Liver (tissue), 8 donors: ENCODE measurements at regions not wholly inside any gene's neighbourhood (a gene's known extent, or its start where the extent isn't known, plus 50 kb on each side); places are given as distances from the start of the nearest gene placed in this dataset.

Experiments used
- DNase-seq: peaks from one replicate; pipeline ENCODE4 v3.0.0-alpha.2; 2017; ENCODE audit warnings: low spot score
- H3K27ac ChIP-seq, 2 donors: one replicate each; pipeline ENCODE4 v1.7.0; 2013; ENCODE audit warnings: inconsistent platforms in 2 of 2, low read length in 2 of 2, control low read depth in 1 of 2, low read depth in 1 of 2, mild to moderate bottlenecking in 1 of 2
- H3K27me3 ChIP-seq, 4 donors: one replicate each; pipeline versions ENCODE4 v1.6.1 to v1.7.0; 2013; ENCODE audit warnings: low read length in 3 of 4, inconsistent platforms in 1 of 4, mild to moderate bottlenecking in 1 of 4, moderate library complexity in 1 of 4; ENCODE audit not compliant: control insufficient read depth in 4 of 4, insufficient read depth in 4 of 4
- H3K36me3 ChIP-seq, 4 donors: one replicate each; pipeline versions ENCODE4 v1.6.1 to v1.7.0; 2013; ENCODE audit warnings: low read length in 3 of 4, mild to moderate bottlenecking in 3 of 4, low read depth in 1 of 4, moderate library complexity in 1 of 4; ENCODE audit not compliant: control insufficient read depth in 4 of 4, insufficient read depth in 3 of 4
- H3K4me1 ChIP-seq, 4 donors: one replicate each; pipeline versions ENCODE4 v1.6.1 to v1.7.0; 2013; ENCODE audit warnings: low read length in 3 of 4, mild to moderate bottlenecking in 3 of 4, moderate library complexity in 1 of 4; ENCODE audit not compliant: control insufficient read depth in 4 of 4, insufficient read depth in 4 of 4
- H3K4me3 ChIP-seq, 3 donors: one replicate each; pipeline versions ENCODE4 v1.6.1 to v1.7.0; 2013; ENCODE audit warnings: low read length in 3 of 3, control low read depth in 1 of 3, low read depth in 1 of 3, mild to moderate bottlenecking in 1 of 3
- H3K9ac ChIP-seq, 2 donors: one replicate each; pipeline ENCODE4 v1.7.0; 2013; ENCODE audit warnings: low read length in 2 of 2, mild to moderate bottlenecking in 2 of 2, moderate library complexity in 2 of 2, control low read depth in 1 of 2, low read depth in 1 of 2
- H3K9me3 ChIP-seq, 4 donors: one replicate each; pipeline versions ENCODE4 v1.6.1 to v1.7.0; 2013; ENCODE audit warnings: low read length in 3 of 4; ENCODE audit not compliant: control insufficient read depth in 4 of 4
- EGR1 ChIP-seq, 2 donors: IDR thresholded peaks; 2 replicates each; pipeline ENCODE4 v1.6.1; 2016 to 2018; ENCODE audit warnings: antibody characterized with exemption in 2 of 2, low read depth in 2 of 2
- FOXA1 ChIP-seq: IDR thresholded peaks from 2 replicates; pipeline ENCODE4 v1.6.1; 2016; ENCODE audit warnings: antibody characterized with exemption
- FOXA2 ChIP-seq: IDR thresholded peaks from 2 replicates; pipeline ENCODE4 v1.6.1; 2016; ENCODE audit warnings: antibody characterized with exemption
- GABPA ChIP-seq, 2 donors: IDR thresholded peaks in 1 of 2; conservative IDR thresholded peaks in 1 of 2; 2 replicates each; pipeline ENCODE4 v1.6.1; 2016; ENCODE audit warnings: antibody characterized with exemption in 2 of 2, mild to moderate bottlenecking in 1 of 2, moderate library complexity in 1 of 2
- HNF4A ChIP-seq, 2 donors: conservative IDR thresholded peaks; 2 replicates each; pipeline ENCODE4 v1.6.1; 2016; ENCODE audit warnings: antibody characterized with exemption in 2 of 2, mild to moderate bottlenecking in 2 of 2
- HNF4G ChIP-seq: IDR thresholded peaks from 2 replicates; pipeline ENCODE4 v1.6.1; 2016; ENCODE audit warnings: antibody characterized with exemption
- JUND ChIP-seq, 2 donors: IDR thresholded peaks; 2 replicates each; pipeline ENCODE4 v1.6.1; 2016; ENCODE audit warnings: antibody characterized with exemption in 2 of 2
- RAD21 ChIP-seq, 2 donors: IDR thresholded peaks; 2 replicates each; pipeline ENCODE4 v1.6.1; 2016; ENCODE audit warnings: antibody characterized with exemption in 2 of 2, mild to moderate bottlenecking in 2 of 2
- RXRA ChIP-seq, 2 donors: IDR thresholded peaks; 2 replicates each; pipeline ENCODE4 v1.6.1; 2017 to 2018; ENCODE audit warnings: antibody characterized with exemption in 2 of 2, mild to moderate bottlenecking in 1 of 2
- SP1 ChIP-seq: IDR thresholded peaks from 2 replicates; pipeline ENCODE4 v1.6.1; 2018; ENCODE audit warnings: antibody characterized with exemption, mild to moderate bottlenecking
- TAF1 ChIP-seq: conservative IDR thresholded peaks from 2 replicates; pipeline ENCODE4 v1.6.1; 2016; ENCODE audit warnings: antibody characterized with exemption, mild to moderate bottlenecking
- YY1 ChIP-seq: IDR thresholded peaks from 2 replicates; pipeline ENCODE4 v1.6.1; 2016; ENCODE audit warnings: antibody characterized with exemption, mild to moderate bottlenecking
- WGBS: extraction: QIAGEN DNeasy Blood & Tissue Kit; methylation state at CpG from one replicate; pipeline ENCODE4 v1.1.7; 2013; 5-methylcytosine and 5-hydroxymethylcytosine counted together
- TF ChIP-seq, protein P1 (sequence below): fragments of 150-350 bp; IDR thresholded peaks from 2 replicates; pipeline ENCODE4 v1.5.1; 2017; ENCODE audit warnings: improper control_type of control experiment, low read depth, low read length; ENCODE audit not compliant: missing input control
- TF ChIP-seq, protein P2 (sequence below): IDR thresholded peaks from 2 replicates; pipeline ENCODE4 v1.6.1; 2016; ENCODE audit warnings: antibody characterized with exemption
- TF ChIP-seq, protein P3 (sequence below): IDR thresholded peaks from 2 replicates; pipeline ENCODE4 v1.6.1; 2016; ENCODE audit warnings: antibody characterized with exemption, mild to moderate bottlenecking
- TF ChIP-seq, protein P4 (sequence below): IDR thresholded peaks from 2 replicates; pipeline ENCODE4 v1.6.1; 2016; ENCODE audit warnings: antibody characterized with exemption
- TF ChIP-seq, protein P5 (sequence below): IDR thresholded peaks from 2 replicates; pipeline ENCODE4 v1.6.1; 2016; ENCODE audit warnings: antibody characterized with exemption
- donor health status: healthy.
- donor health status: healthy.
- donor health status: healthy.
- donor health status: healthy.
- donor health status: healthy.

DNA sequence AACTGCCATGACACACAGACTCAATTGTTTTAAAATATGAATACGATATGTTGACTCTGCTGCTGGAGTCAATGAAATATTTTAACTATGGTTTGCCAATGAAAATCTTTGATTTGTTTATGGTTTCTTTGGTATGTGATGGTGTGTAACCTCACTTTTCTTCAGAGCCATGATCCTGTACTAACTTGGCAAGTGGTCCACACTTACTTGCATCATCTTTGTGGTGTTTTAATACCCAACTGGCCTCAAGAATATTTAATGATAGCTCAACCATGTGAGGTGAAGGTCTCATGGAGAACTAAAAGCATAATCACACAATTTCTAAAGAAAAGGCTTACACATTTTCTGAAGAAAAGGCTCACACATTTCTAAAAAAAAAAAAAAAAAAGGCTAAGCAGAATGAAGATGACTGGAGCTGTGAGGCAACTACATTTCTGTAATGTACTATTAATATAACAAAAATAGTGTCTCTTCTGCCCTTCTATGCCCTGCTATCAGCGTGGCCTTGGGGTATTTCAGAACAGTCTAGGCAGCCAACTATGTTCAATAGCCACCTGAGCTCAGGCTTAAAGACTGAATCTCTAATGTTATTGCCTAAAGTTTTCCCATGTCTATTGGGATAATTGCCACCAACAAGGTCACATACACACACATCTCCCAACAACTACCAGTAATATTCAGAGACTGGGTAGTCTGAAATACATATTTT, 395.0 kb downstream of the MLLT3 start (continued):
- TF ChIP-seq, protein P1, sequence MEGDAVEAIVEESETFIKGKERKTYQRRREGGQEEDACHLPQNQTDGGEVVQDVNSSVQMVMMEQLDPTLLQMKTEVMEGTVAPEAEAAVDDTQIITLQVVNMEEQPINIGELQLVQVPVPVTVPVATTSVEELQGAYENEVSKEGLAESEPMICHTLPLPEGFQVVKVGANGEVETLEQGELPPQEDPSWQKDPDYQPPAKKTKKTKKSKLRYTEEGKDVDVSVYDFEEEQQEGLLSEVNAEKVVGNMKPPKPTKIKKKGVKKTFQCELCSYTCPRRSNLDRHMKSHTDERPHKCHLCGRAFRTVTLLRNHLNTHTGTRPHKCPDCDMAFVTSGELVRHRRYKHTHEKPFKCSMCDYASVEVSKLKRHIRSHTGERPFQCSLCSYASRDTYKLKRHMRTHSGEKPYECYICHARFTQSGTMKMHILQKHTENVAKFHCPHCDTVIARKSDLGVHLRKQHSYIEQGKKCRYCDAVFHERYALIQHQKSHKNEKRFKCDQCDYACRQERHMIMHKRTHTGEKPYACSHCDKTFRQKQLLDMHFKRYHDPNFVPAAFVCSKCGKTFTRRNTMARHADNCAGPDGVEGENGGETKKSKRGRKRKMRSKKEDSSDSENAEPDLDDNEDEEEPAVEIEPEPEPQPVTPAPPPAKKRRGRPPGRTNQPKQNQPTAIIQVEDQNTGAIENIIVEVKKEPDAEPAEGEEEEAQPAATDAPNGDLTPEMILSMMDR, result no peak
- no peak for TF ChIP-seq HNF4A (conservative IDR thresholded peaks at IDR 0.05)

DNA sequence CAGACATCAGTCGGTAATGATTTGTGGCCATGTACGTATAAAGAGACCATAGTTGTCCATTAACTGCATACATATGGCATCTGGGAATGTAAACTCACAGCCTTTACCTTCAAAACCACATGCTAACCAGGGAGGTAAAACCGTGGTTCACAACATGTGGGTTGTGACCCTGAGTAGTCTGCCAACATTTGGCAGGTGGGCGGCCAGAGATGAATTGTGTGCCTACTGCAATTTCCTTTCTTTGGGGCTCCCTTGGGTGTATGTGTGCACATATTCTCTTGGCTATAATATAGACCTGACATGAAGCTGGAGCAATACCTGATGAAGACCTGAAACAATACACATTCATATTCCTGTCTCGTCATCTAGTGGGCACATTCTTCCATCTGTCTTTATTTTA, 396.0 kb downstream of the MLLT3 start:
- no peak overlapping the region for H3K4me3 ChIP-seq
- DNase-seq, result no peak
- H3K27ac ChIP-seq, result no peak overlapping the region
- WGBS, result 77% methylated on average over 5 of the region's 5 CpGs
- no peaks in the 10 kb centered on the region for H3K9me3 ChIP-seq
- TF ChIP-seq HNF4A (conservative IDR thresholded peaks at IDR 0.05) (no peak), YY1 (no peak), TAF1 (no peak), HNF4G (no peak), FOXA1 (no peak), FOXA2 (no peak), SP1 (no peak), RXRA (IDR thresholded peaks at IDR 0.05) (no peak), GABPA (IDR thresholded peaks at IDR 0.05 in 1 of 2, conservative IDR thresholded peaks at IDR 0.05 in 1 of 2) (no peak), EGR1 (IDR thresholded peaks at IDR 0.05; ENCODE audit: low read depth in 2 of 2) (no peak), JUND (IDR thresholded peaks at IDR 0.05) (no peak), RAD21 (IDR thresholded peaks at IDR 0.05) (no peak)
- TF ChIP-seq, protein P2, sequence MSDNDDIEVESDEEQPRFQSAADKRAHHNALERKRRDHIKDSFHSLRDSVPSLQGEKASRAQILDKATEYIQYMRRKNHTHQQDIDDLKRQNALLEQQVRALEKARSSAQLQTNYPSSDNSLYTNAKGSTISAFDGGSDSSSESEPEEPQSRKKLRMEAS, result no peak
- TF ChIP-seq, protein P3, sequence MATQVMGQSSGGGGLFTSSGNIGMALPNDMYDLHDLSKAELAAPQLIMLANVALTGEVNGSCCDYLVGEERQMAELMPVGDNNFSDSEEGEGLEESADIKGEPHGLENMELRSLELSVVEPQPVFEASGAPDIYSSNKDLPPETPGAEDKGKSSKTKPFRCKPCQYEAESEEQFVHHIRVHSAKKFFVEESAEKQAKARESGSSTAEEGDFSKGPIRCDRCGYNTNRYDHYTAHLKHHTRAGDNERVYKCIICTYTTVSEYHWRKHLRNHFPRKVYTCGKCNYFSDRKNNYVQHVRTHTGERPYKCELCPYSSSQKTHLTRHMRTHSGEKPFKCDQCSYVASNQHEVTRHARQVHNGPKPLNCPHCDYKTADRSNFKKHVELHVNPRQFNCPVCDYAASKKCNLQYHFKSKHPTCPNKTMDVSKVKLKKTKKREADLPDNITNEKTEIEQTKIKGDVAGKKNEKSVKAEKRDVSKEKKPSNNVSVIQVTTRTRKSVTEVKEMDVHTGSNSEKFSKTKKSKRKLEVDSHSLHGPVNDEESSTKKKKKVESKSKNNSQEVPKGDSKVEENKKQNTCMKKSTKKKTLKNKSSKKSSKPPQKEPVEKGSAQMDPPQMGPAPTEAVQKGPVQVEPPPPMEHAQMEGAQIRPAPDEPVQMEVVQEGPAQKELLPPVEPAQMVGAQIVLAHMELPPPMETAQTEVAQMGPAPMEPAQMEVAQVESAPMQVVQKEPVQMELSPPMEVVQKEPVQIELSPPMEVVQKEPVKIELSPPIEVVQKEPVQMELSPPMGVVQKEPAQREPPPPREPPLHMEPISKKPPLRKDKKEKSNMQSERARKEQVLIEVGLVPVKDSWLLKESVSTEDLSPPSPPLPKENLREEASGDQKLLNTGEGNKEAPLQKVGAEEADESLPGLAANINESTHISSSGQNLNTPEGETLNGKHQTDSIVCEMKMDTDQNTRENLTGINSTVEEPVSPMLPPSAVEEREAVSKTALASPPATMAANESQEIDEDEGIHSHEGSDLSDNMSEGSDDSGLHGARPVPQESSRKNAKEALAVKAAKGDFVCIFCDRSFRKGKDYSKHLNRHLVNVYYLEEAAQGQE, result no peak
- TF ChIP-seq, protein P1, result no peak
- TF ChIP-seq, protein P4, sequence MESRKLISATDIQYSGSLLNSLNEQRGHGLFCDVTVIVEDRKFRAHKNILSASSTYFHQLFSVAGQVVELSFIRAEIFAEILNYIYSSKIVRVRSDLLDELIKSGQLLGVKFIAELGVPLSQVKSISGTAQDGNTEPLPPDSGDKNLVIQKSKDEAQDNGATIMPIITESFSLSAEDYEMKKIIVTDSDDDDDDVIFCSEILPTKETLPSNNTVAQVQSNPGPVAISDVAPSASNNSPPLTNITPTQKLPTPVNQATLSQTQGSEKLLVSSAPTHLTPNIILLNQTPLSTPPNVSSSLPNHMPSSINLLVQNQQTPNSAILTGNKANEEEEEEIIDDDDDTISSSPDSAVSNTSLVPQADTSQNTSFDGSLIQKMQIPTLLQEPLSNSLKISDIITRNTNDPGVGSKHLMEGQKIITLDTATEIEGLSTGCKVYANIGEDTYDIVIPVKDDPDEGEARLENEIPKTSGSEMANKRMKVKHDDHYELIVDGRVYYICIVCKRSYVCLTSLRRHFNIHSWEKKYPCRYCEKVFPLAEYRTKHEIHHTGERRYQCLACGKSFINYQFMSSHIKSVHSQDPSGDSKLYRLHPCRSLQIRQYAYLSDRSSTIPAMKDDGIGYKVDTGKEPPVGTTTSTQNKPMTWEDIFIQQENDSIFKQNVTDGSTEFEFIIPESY, result no peak
- TF ChIP-seq, protein P5, sequence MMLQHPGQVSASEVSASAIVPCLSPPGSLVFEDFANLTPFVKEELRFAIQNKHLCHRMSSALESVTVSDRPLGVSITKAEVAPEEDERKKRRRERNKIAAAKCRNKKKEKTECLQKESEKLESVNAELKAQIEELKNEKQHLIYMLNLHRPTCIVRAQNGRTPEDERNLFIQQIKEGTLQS, result no peak
- no peaks in the 10 kb centered on the region for H3K36me3 ChIP-seq
- no peaks in the 10 kb centered on the region for H3K27me3 ChIP-seq
- no peaks in the 10 kb centered on the region for H3K4me1 ChIP-seq
- H3K9ac ChIP-seq, result no peak overlapping the region
